EL (cell line): ENCODE measurements at regions not wholly inside any gene's neighbourhood (a gene's known extent, or its start where the extent isn't known, plus 50 kb on each side); places are given as distances from the start of the nearest gene placed in this dataset.

Experiments
- DNase-seq: peaks from one replicate; pipeline ENCODE4 v3.0.0-alpha.2; 2016

DNA sequence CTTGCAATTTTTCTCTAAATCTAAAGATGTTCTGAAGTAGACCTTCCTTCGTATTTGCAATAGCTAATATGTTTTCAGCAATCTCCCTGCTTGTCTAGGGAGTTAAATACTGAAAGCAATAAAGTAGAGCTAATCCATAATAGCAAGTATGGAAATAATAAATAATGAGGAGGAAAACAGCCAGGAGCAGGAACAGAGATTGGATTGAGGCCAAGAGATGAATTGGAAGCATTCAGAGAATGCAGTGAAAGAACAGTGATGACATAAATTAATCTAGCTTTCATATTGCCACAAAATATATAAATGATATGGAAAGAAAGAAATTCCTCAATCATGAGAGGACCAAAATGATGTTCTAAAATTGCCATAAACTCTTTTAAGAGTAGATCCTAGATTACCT is 679.7 kb downstream of the METTL4 start:
- DNase-seq = no peak

DNA sequence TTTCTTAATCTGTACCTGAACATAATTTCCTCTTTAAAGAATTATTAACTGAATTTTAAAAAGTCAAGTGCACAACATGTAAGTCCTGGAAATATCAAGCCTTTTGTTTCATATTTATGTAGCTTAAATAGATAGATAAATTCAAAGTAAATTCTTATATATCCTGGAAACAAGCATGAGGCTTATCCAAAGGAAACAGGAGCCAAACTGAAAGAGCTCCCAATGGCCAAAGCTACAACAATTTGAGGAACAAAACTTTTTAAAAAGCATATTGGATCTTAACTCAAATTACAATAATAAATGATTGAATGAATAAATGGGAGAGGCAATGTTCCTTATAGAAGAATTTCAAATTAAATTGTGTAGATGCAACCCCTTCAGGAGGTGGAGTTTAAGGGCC is 679.1 kb downstream of the METTL4 start:
- DNase-seq = no peak

- no peak for DNase-seq
Observed at GRCh38 chr18:1895456-1896185, 675.7 kb downstream of the METTL4 start.

GRCh38 chr18:1906421-1906820 is 664.9 kb downstream of the METTL4 start:
- no peak for DNase-seq

DNA sequence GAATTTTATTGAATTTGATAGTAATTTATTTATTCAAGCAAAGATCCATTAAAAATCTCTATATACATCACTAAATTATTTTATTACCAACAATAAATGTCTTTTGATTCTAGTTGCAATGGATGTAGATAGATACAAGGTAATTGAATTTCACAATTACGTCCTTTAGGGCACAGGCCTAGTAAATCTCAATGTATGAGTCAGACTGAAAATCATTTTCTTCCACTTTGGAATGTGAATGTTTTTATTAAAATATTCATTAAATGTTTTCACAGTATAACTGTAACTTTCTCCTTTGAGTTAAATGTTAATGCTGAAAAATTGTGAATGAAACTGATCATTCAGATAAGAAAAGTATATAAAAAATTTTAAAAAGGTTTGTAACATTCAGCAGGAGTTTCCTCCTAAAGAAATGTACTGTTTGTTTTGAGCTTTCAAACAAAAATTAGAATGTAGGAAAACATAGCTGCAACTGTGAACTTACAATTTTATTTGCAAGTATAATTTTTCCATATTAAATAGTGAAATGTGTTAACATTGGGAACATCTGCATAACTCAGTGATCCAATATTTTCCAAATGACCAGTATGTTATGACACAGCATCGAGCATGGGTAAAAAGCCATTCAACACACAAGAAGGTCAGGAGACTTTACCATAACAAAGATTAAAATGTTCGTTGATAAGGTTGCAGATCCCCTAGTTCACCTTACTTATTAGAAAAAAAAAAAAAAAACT is 663.7 kb downstream of the METTL4 start:
- DNase-seq = no peak

DNA sequence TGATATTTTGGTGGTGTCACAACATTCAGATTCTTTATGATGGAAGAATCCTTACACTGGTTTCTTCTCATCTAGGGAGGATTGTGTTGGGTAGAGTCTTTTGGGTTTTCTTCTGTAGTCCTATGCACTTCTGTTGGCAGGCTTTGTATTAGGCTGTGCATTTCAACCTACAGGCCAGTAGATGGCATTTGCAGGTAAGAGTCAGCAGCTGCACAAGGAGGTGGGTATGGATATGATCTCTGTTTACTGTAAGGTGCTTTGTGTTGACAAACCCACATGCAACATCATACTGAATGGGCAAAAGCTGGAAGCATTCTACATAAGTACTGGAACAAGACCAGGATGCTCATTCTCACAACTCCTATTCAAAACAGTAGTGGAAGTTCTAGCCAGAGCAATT is 656.8 kb downstream of the METTL4 start:
- DNase-seq = no peak

DNA sequence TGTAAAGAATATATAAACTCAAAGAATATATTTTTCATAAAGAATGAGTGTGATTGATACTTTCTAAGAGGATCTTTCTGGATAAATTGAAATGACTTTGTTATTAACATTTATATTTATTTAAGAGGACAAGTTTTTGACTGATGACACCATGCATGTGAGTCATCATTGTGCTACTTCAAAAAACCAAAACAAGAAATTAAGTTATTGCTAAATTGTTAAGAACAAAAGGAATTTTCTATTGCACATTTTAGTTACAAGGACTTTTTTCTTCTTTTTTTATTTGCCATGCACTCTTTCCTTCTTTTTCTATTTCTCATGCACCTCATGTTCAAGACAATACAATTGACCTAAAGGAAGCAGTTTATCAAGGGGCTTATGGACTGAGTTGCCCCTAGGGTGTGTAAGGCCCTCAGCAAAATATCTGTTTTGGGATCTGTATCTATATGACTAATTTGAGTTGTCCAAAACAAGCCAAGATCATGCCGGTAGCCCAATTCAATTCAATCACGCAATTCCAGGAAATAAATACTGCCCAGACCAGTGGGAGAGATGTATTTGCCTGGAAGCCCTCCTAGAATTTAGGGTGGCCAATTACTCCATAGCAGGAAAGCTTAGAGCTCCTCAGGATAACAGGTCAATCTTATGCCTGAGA is 654.3 kb downstream of the METTL4 start:
- no peak for DNase-seq

DNA sequence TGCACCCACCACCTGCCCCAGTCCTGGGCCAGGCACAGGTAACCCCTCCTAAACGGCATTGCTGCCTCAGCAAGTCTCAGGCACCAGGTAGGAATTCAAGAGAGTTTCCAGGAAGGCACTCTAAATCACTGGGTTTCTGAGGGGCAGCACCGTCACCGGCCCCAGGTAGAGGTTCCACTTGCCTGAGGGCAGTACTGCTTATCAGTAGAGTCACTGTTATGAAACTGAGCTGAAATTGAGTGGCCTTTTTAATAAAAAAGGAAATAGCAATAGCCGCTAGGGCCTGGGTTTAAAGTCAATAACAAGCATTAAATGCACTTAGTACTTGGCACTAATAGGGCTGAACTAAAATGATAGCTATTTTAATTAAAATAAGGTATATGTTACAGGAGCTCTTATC is 653.7 kb downstream of the METTL4 start:
- DNase-seq = no peak

DNA sequence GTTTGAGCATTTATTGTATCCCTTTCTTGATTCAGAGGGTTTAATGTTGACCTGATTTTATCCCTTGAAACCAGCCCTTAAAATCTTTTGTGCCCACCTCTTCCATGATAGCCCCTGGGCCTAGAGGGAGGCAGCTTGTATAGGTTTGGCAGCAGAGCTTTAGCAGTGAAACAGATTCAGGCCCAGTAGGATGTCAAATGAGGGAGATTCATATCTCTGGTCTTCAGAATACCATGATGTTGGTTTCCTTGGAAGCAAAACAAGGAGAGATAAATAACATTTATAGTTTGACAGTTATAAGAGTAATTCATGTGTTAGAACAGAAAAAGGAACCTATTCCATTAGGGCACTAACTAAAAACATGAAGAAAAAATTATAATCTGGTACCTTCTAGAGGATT is 649.2 kb downstream of the METTL4 start:
- DNase-seq = no peak

DNA sequence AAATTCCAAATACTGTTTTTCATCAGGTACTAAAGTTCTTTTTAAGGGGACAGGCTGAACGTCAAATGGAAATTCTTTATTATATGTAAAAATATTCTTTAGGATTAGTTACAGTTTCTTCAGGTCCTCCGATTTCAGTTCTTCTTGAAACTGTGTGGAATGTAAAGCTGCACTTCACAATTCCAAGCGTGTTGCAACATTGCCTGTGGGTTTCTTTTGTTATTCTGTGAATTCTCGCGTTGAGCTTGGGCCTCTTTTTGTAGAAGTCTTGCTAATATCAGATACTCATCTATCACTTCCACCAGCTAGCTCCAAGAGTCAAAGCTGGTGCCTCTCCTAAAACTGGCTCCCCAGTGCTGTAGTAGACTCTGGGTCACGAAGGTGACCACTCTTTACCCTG is 642.6 kb downstream of the METTL4 start:
- DNase-seq = no peak

- no peak for DNase-seq
Observed at GRCh38 chr18:1929720-1930119, 641.6 kb downstream of the METTL4 start.

DNA sequence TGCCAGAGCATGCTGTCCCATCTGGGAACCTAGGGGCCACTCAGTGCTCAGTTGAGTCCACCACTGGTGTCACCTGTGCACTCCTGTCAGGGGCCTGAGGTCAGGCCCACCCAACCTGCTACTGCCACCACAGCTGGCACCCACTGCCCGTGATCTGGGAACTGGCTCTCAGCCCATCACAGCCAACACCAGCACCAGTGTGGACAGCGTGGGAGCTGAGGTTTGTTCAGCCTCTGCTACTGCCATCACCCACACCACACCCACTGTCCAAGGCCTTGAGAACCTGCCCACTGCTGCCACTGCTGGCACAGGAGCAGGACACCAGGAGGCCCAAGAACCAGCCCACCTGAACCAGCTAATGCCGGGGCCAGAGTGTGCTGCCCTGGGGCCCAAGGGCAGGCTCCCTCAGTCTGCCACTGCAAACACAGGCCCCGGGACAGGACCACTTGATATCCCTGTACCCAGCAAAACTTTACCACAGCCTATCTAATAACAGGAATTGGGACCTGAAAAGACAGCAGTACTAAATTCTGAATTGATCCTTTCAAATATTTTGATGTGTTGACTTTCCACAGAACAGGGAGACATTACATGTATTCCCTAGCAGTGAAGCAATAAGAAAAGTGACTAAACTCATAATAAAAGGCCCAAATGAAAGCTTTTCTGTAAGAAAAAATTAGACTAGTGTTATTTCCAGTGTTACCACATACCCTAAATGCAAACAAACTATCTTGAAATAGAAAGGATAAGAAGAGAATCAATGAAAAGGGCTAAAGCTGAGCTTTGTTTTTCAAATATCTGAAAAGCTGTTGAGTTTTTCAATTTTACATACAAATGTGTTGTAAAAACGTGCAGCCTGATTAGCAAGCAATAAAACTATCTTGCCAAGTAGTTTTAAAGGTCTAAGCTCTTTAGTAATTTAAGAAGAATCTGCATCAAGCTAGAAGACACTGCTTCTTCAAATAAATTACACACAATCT is 640.7 kb downstream of the METTL4 start:
- no peak for DNase-seq

GRCh38 chr18:1952486-1952885 is 618.8 kb downstream of the METTL4 start:
- DNase-seq = no peak

DNA sequence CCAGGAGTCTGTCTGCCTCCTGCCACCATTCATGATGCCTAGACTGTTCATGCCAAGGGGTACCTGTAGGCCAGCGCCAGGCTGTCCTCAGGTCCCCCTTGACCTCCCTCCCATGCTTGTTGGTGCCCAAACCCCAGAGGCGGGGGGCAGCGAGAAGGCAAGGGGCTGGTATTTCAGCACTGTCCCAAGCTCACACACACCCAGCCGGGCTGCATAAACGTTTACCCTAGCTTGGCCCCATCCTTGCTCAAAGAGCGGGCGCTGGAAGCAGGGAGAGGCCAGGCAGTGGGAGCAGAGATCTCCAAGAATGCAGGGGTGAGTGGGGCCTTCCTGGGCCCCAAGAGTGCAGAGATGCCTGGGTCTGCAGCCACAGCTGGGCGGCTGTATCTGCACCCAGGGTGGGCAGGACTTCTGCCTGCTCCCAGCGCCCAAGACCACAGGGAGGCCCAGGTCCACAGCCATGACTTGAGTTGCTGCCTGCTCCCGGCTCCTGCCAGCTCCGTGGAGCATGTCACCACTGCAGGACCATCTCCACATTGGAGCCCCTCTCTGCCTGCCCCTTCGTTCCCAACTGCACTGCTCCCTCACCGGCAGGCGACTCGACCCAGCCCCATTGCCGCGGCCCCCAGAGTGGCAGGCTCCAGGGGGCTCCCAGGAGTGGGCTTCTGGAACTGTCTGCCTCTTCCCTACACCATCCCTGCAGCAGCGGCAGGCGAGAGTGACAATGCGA is 616.6 kb downstream of the METTL4 start:
- DNase-seq = no peak

- DNase-seq = no peak
Observed at GRCh38 chr18:1958798-1959197, 612.5 kb downstream of the METTL4 start.

- DNase-seq = no peak
Observed at GRCh38 chr18:1965016-1965415, 606.3 kb downstream of the METTL4 start.

- no peak for DNase-seq
Observed at GRCh38 chr18:1965541-1965940, 605.8 kb downstream of the METTL4 start.

DNA sequence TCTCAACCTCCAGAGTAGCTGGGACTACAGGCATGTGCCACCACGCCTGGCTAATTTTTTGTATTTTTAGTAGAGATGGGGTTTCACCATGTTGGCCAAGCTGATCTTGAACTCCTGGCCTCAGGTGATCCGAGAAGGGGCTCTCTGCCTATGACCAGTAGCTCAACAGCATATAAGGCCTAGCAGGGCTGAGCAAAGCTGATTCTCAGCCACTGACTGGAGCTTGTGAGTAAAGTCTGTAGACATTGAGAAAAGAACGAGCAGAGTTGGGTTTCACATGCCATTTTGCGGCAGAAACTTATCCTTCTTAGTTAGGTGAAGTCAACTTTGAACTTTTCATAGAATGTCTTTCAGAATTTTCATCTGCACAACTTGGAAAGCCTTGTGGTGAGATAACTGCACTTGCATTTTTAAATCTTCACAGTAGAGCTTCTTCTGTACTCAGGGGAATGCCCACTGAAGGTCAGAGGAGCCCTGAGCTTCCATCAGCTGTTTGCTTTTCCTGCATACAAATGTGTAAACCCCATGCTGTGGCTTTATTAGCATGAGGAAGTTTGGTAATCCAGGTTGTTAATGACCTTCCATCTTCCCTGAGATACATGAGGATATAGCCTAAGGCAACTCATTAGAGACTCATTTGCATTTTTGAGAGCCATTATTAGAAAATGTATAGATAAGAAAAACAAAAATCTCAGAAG is 602.4 kb downstream of the METTL4 start:
- no peak for DNase-seq

- no peak for DNase-seq
Observed at GRCh38 chr18:1976484-1976883, 594.8 kb downstream of the METTL4 start.

GRCh38 chr18:1982056-1982455 is 589.2 kb downstream of the METTL4 start:
- no peak for DNase-seq

- DNase-seq = no peak
Observed at GRCh38 chr18:1983746-1984515, 587.4 kb downstream of the METTL4 start.
